Right cardiac atrium (tissue), 5 donors: ENCODE measurements at regions not wholly inside any gene's neighbourhood (a gene's known extent, or its start where the extent isn't known, plus 50 kb on each side); places are given as distances from the start of the nearest gene placed in this dataset.

Experiments
- ATAC-seq, 2 donors: fragments of 200-7000 bp; cut with Tn5 transposase; one replicate each; pipeline versions ENCODE4 v1.8.0 to v1.9.1; 2020; ENCODE audit warnings: moderate library complexity in 2 of 2, mild to moderate bottlenecking in 1 of 2
- DNase-seq, 3 donors: peaks; one replicate each; pipeline ENCODE4 v3.0.0-alpha.2; 2020
- H3K27ac ChIP-seq: one replicate; pipeline ENCODE4 v1.5.1; 2013; ENCODE audit warnings: mild to moderate bottlenecking, low read length, control low read depth, moderate library complexity
- H3K27me3 ChIP-seq: one replicate; pipeline ENCODE4 v1.6.1; 2013; ENCODE audit not compliant: control insufficient read depth, insufficient read depth
- H3K4me1 ChIP-seq: one replicate; pipeline ENCODE4 v1.6.1; 2013; ENCODE audit warnings: low read length; ENCODE audit not compliant: control insufficient read depth, insufficient read depth
- H3K4me3 ChIP-seq: one replicate; pipeline ENCODE4 v1.5.1; 2013; ENCODE audit warnings: low read length, control low read depth
- H3K9me3 ChIP-seq: one replicate; pipeline ENCODE4 v1.6.1; 2013; ENCODE audit warnings: low read length; ENCODE audit not compliant: control insufficient read depth
- WGBS: extraction: QIAGEN DNeasy Blood & Tissue Kit; methylation state at CpG from one replicate; pipeline ENCODE4 v1.1.7; 2013; 5-methylcytosine and 5-hydroxymethylcytosine counted together
- intact Hi-C, 4 donors: fragments of 100-400 bp; cut with DNase I; formaldehyde crosslinking; loops; one replicate each; pipeline versions ENCODE4 v1.11.0 to v1.14.0; 2022 to 2023
- donor health status: healthy with polysubstance abuse.
- donor health status: DM: no; HTN: yes; CAD: no.
- donor health status: DM: no; HTN: no; CAD: no.
- donor health status: DM: no; HTN: yes; CAD: no; lungs with severe emphysema.
- donor health status: DM: yes; HTN: yes; CAD: no.

- intact Hi-C loops = no loop called here
- WGBS = 79% methylated on average over 4 of the region's 4 CpGs
- ATAC-seq = no peak
- DNase-seq = no peak
- Histone ChIP-seq H3K27ac (no peak overlapping the region), H3K27me3 (peaks cover 2% of the 10 kb centered on the region), H3K4me3 (no peak overlapping the region), H3K9me3 (no peaks in the 10 kb centered on the region), H3K4me1 (no peaks in the 10 kb centered on the region)
Measured at GRCh38 chr15:60096157-60096556, 92.0 kb downstream of the FOXB1 start.

- 86% methylated on average over 4 of the region's 4 CpGs for WGBS
- Histone ChIP-seq H3K27ac (no peak overlapping the region), H3K4me3 (no peak overlapping the region), H3K4me1 (no peaks in the 10 kb centered on the region), H3K9me3 (no peaks in the 10 kb centered on the region), H3K27me3 (peaks cover 2% of the 10 kb centered on the region)
- intact Hi-C loops = no loop called here
- ATAC-seq = no peak
- DNase-seq = no peak
Measured at GRCh38 chr15:60101416-60101815, 97.3 kb downstream of the FOXB1 start.

GRCh38 chr15:60102748-60103147 lies 98.6 kb downstream of the FOXB1 start:
- no peak overlapping the region for H3K27ac ChIP-seq
- DNase-seq (no peak), ATAC-seq (no peak)
- intact Hi-C loops = no loop called here
- H3K9me3 ChIP-seq = no peaks in the 10 kb centered on the region
- H3K27me3 ChIP-seq = peaks cover 2% of the 10 kb centered on the region
- no peak overlapping the region for H3K4me3 ChIP-seq
- no peaks in the 10 kb centered on the region for H3K4me1 ChIP-seq

GRCh38 chr15:60110909-60111308 lies 106.8 kb downstream of the FOXB1 start:
- H3K4me1 ChIP-seq = no peaks in the 10 kb centered on the region
- DNase-seq = no peak
- ATAC-seq = no peak
- H3K4me3 ChIP-seq = no peak overlapping the region
- no peak overlapping the region for H3K27ac ChIP-seq
- WGBS = 89% methylated on average over 5 of the region's 5 CpGs
- H3K9me3 ChIP-seq = no peaks in the 10 kb centered on the region
- intact Hi-C loops = no loop called here
- H3K27me3 ChIP-seq = no peaks in the 10 kb centered on the region

GRCh38 chr15:60115579-60116380 lies 111.7 kb downstream of the FOXB1 start:
- H3K9me3 ChIP-seq = peaks cover 3% of the 10 kb centered on the region
- no peak overlapping the region for H3K4me3 ChIP-seq
- intact Hi-C loops = no loop called here
- WGBS = 39% methylated on average over 9 of the region's 9 CpGs
- H3K4me1 ChIP-seq = no peaks in the 10 kb centered on the region
- DNase-seq (no peak), ATAC-seq (no peak)
- H3K27ac ChIP-seq = no peak overlapping the region
- H3K27me3 ChIP-seq = no peaks in the 10 kb centered on the region

- DNase-seq (no peak), ATAC-seq (no peak)
- H3K4me3 ChIP-seq = no peak overlapping the region
- H3K27me3 ChIP-seq = no peaks in the 10 kb centered on the region
- intact Hi-C loops = no loop called here
- H3K9me3 ChIP-seq = peaks cover 3% of the 10 kb centered on the region
- H3K27ac ChIP-seq = no peak overlapping the region
- WGBS = 71% methylated on average over 3 of the region's 3 CpGs
- H3K4me1 ChIP-seq = no peaks in the 10 kb centered on the region
Measured at GRCh38 chr15:60116456-60117089, 112.5 kb downstream of the FOXB1 start.

GRCh38 chr15:60118146-60118545 lies 114.0 kb downstream of the FOXB1 start:
- no peak overlapping the region for H3K4me3 ChIP-seq
- ATAC-seq (no peak), DNase-seq (no peak)
- H3K9me3 ChIP-seq = peaks cover 3% of the 10 kb centered on the region
- 32% methylated on average over 8 of the region's 8 CpGs for WGBS
- no peaks in the 10 kb centered on the region for H3K27me3 ChIP-seq
- H3K4me1 ChIP-seq = no peaks in the 10 kb centered on the region
- no peak overlapping the region for H3K27ac ChIP-seq
- intact Hi-C loops = no loop called here

- ATAC-seq = no peak
- WGBS = 36% methylated on average over 3 of the region's 3 CpGs
- no peak for DNase-seq
- Histone ChIP-seq H3K27ac (no peak overlapping the region), H3K27me3 (no peaks in the 10 kb centered on the region), H3K4me1 (no peaks in the 10 kb centered on the region), H3K4me3 (no peak overlapping the region), H3K9me3 (peaks cover 3% of the 10 kb centered on the region)
- intact Hi-C loops = no loop called here
Measured at GRCh38 chr15:60118626-60119025, 114.5 kb downstream of the FOXB1 start.

GRCh38 chr15:60119101-60119500 lies 115.0 kb downstream of the FOXB1 start:
- H3K4me3 ChIP-seq = no peak overlapping the region
- 42% methylated on average over 4 of the region's 4 CpGs for WGBS
- intact Hi-C loops = no loop called here
- no peak overlapping the region for H3K27ac ChIP-seq
- H3K27me3 ChIP-seq = no peaks in the 10 kb centered on the region
- H3K9me3 ChIP-seq = peaks cover 3% of the 10 kb centered on the region
- no peaks in the 10 kb centered on the region for H3K4me1 ChIP-seq
- DNase-seq (no peak), ATAC-seq (no peak)

GRCh38 chr15:60120100-60120499 lies 116.0 kb downstream of the FOXB1 start:
- 38% methylated on average over 2 of the region's 2 CpGs for WGBS
- intact Hi-C loops = no loop called here
- H3K4me3 ChIP-seq = no peak overlapping the region
- no peaks in the 10 kb centered on the region for H3K4me1 ChIP-seq
- H3K27ac ChIP-seq = no peak overlapping the region
- ATAC-seq (no peak), DNase-seq (no peak)
- H3K9me3 ChIP-seq = peaks cover 3% of the 10 kb centered on the region
- H3K27me3 ChIP-seq = no peaks in the 10 kb centered on the region

- Histone ChIP-seq H3K9me3 (no peaks in the 10 kb centered on the region), H3K4me1 (no peaks in the 10 kb centered on the region), H3K4me3 (no peak overlapping the region), H3K27me3 (no peaks in the 10 kb centered on the region), H3K27ac (no peak overlapping the region)
- WGBS = 87% methylated on average over 4 of the region's 4 CpGs
- intact Hi-C loops = no loop called here
- DNase-seq (no peak), ATAC-seq (no peak)
Measured at GRCh38 chr15:60121845-60122244, 117.7 kb downstream of the FOXB1 start.
